NCI-H446 treated with DMSO at 0.1 percent for 48 hours (cell line): ENCODE measurements at regions not wholly inside any gene's neighbourhood (a gene's known extent, or its start where the extent isn't known, plus 50 kb on each side); places are given as distances from the start of the nearest gene placed in this dataset.

ENCODE experiments used
- DNase-seq: peaks from one replicate; lab custom pipeline; 2025; lab: John Stamatoyannopoulos, UW

GRCh38 chr9:108550106-108550505, 305.7 kb downstream of the ACTL7B start:
- no peak for DNase-seq

GRCh38 chr9:108549184-108549583, 306.6 kb downstream of the ACTL7B start:
- no peak for DNase-seq

- DNase-seq, result no peak
Measured at GRCh38 chr9:108547411-108548135, 308.2 kb downstream of the ACTL7B start.

GRCh38 chr9:108546215-108546614, 309.6 kb downstream of the ACTL7B start:
- no peak for DNase-seq

- DNase-seq, result no peak
Measured at GRCh38 chr9:108545436-108545835, 310.4 kb downstream of the ACTL7B start.

- DNase-seq, result no peak
Measured at GRCh38 chr9:108544866-108545265, 310.9 kb downstream of the ACTL7B start.

- no peak for DNase-seq
Measured at GRCh38 chr9:108543251-108543778, 312.5 kb downstream of the ACTL7B start.

GRCh38 chr9:108537756-108538155, 318.0 kb downstream of the ACTL7B start:
- no peak for DNase-seq

- no peak for DNase-seq
Measured at GRCh38 chr9:108536836-108537601, 318.8 kb downstream of the ACTL7B start.

GRCh38 chr9:108535526-108535925, 320.3 kb downstream of the ACTL7B start:
- no peak for DNase-seq

- no peak for DNase-seq
Measured at GRCh38 chr9:108534741-108535140, 321.0 kb downstream of the ACTL7B start.

GRCh38 chr9:108530141-108530540, 325.6 kb downstream of the ACTL7B start:
- DNase-seq, result no peak

GRCh38 chr9:108528231-108528630, 327.6 kb downstream of the ACTL7B start:
- no peak for DNase-seq

GRCh38 chr9:108526518-108526917, 329.3 kb downstream of the ACTL7B start:
- DNase-seq, result no peak

- no peak for DNase-seq
Measured at GRCh38 chr9:108525186-108525585, 330.6 kb downstream of the ACTL7B start.

- DNase-seq, result no peak
Measured at GRCh38 chr9:108521063-108521590, 334.7 kb downstream of the ACTL7B start.

- no peak for DNase-seq
Measured at GRCh38 chr9:108519437-108519836, 336.3 kb downstream of the ACTL7B start.

- no peak for DNase-seq
Measured at GRCh38 chr9:108517651-108518365, 338.0 kb downstream of the ACTL7B start.

- no peak for DNase-seq
Measured at GRCh38 chr9:108516391-108516790, 339.4 kb downstream of the ACTL7B start.

- no peak for DNase-seq
Measured at GRCh38 chr9:108515856-108516255, 339.9 kb downstream of the ACTL7B start.

- no peak for DNase-seq
Measured at GRCh38 chr9:108512426-108513173, 343.2 kb downstream of the ACTL7B start.

GRCh38 chr9:108511307-108511706, 344.5 kb downstream of the ACTL7B start:
- DNase-seq, result no peak
